ENCODE measurements at regions not wholly inside any gene's neighbourhood (a gene's known extent, or its start where the extent isn't known, plus 50 kb on each side); places are given as distances from the start of the nearest gene placed in this dataset.

DNA sequence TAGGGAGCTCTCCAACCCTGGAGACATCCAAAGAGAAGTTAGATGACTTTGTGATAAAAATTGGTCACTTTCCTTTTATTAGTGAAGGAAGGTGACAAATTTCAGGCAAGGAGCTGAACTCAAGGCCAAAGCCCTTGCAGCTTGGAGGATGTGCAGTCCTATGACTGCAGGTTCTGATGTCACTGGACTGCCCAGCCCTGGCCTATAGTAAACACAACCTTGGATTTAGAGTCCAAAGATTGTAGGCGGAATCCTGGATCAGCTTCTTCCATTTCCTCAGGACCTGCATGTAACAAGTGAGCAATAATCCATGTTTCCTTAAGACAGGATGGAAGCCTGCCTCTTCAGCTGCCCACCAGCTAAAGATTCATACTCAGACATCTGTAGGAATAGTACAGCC, 169.3 kb upstream of the ZC3H12A start:
- peaks cover 0 to 45% (median 3%) of the 10 kb centered on the region in 3 donors for H3K27me3 ChIP-seq
- H3K4me3 ChIP-seq = no peak overlapping the region
- peaks cover 0 to 6% (median 2%) of the 10 kb centered on the region in 4 donors for H3K4me1 ChIP-seq
- WGBS, 5 donors = 81 to 100% (median 93%) methylated on average over 1 of the region's 1 CpG
- DNase-seq = no peak
- no peaks in the 10 kb centered on the region for H3K9me3 ChIP-seq
- no peaks in the 10 kb centered on the region for H3K36me3 ChIP-seq
- H3K27ac ChIP-seq = no peak overlapping the region
- intact Hi-C loops (cut with DNase I; ENCODE audit: low total_unique reads) = no loop called here
- no peak for TF ChIP-seq POLR2AphosphoS5 (IDR thresholded peaks at IDR 0.05)
- TF ChIP-seq, protein P1, sequence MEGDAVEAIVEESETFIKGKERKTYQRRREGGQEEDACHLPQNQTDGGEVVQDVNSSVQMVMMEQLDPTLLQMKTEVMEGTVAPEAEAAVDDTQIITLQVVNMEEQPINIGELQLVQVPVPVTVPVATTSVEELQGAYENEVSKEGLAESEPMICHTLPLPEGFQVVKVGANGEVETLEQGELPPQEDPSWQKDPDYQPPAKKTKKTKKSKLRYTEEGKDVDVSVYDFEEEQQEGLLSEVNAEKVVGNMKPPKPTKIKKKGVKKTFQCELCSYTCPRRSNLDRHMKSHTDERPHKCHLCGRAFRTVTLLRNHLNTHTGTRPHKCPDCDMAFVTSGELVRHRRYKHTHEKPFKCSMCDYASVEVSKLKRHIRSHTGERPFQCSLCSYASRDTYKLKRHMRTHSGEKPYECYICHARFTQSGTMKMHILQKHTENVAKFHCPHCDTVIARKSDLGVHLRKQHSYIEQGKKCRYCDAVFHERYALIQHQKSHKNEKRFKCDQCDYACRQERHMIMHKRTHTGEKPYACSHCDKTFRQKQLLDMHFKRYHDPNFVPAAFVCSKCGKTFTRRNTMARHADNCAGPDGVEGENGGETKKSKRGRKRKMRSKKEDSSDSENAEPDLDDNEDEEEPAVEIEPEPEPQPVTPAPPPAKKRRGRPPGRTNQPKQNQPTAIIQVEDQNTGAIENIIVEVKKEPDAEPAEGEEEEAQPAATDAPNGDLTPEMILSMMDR (IDR thresholded peaks at IDR 0.05) = no peak
- TF ChIP-seq EP300 (IDR thresholded peaks at IDR 0.05) = no peak
- TF ChIP-seq POLR2A (IDR thresholded peaks at IDR 0.05) = no peak

DNA sequence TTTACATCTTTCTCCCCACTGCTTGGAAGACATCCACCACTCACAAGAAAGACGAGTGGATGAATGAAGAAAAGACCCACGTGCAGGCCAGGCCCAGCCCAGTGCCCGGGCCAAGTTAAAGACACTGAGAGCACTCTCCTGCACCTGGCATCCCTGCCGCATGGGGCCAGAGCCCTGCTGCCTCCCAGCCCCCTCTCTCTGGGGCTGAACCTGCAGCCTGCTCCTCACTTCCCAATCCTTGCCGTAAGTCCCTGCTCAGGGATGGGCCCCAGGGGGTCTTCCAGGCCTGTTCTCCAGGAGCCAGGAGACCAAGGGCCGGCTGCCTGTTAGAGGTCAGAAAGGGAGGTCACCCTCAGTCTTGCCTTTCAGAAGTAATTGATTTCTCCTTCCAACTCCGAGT, 168.5 kb upstream of the ZC3H12A start:
- H3K27me3 ChIP-seq = peaks cover 0 to 43% (median 0%) of the 10 kb centered on the region in 3 donors
- 42 to 64% (median 50%) methylated on average over 7 of the region's 7 CpGs for WGBS, 5 donors
- H3K36me3 ChIP-seq = no peaks in the 10 kb centered on the region
- no peak for DNase-seq
- TF ChIP-seq POLR2A (IDR thresholded peaks at IDR 0.05) = no peak
- no peak for TF ChIP-seq POLR2AphosphoS5 (IDR thresholded peaks at IDR 0.05)
- TF ChIP-seq, protein P1 (IDR thresholded peaks at IDR 0.05) = no peak
- TF ChIP-seq EP300 (IDR thresholded peaks at IDR 0.05) = no peak
- H3K4me3 ChIP-seq = no peak overlapping the region
- no peak overlapping the region for H3K27ac ChIP-seq
- H3K9me3 ChIP-seq = no peaks in the 10 kb centered on the region
- peaks cover 0 to 6% (median 2%) of the 10 kb centered on the region in 4 donors for H3K4me1 ChIP-seq
- intact Hi-C loops (cut with DNase I; ENCODE audit: low total_unique reads) = no loop called here

- H3K9me3 ChIP-seq = no peaks in the 10 kb centered on the region
- no peak overlapping the region for H3K4me3 ChIP-seq
- DNase-seq = peak in 1 of 2 donors; percentile 40
- no peak overlapping the region for H3K27ac ChIP-seq
- no peaks in the 10 kb centered on the region for H3K36me3 ChIP-seq
- peaks cover 0 to 6% (median 2%) of the 10 kb centered on the region in 4 donors for H3K4me1 ChIP-seq
- WGBS, 5 donors = 59 to 72% (median 66%) methylated on average over 4 of the region's 4 CpGs
- TF ChIP-seq, protein P1 (IDR thresholded peaks at IDR 0.05) = no peak
- TF ChIP-seq EP300 (IDR thresholded peaks at IDR 0.05) = no peak
- no peak for TF ChIP-seq POLR2AphosphoS5 (IDR thresholded peaks at IDR 0.05)
- no peak for TF ChIP-seq POLR2A (IDR thresholded peaks at IDR 0.05)
- intact Hi-C loops (cut with DNase I; ENCODE audit: low total_unique reads) = no loop called here
- peaks cover 0 to 43% (median 0%) of the 10 kb centered on the region in 3 donors for H3K27me3 ChIP-seq
Measured at GRCh38 chr1:37306461-37306860, 167.9 kb upstream of the ZC3H12A start.

GRCh38 chr1:37306871-37307270, 167.5 kb upstream of the ZC3H12A start:
- Histone ChIP-seq H3K27me3 (peaks cover 0 to 43% (median 0%) of the 10 kb centered on the region in 3 donors), H3K9me3 (no peaks in the 10 kb centered on the region), H3K4me1 (peaks cover 0 to 6% (median 2%) of the 10 kb centered on the region in 4 donors), H3K27ac (no peak overlapping the region), H3K4me3 (no peak overlapping the region), H3K36me3 (no peaks in the 10 kb centered on the region)
- intact Hi-C loops (cut with DNase I; ENCODE audit: low total_unique reads) = no loop called here
- TF ChIP-seq POLR2AphosphoS5 (IDR thresholded peaks at IDR 0.05) (no peak), POLR2A (IDR thresholded peaks at IDR 0.05) (no peak), EP300 (IDR thresholded peaks at IDR 0.05) (no peak)
- TF ChIP-seq, protein P1 (IDR thresholded peaks at IDR 0.05) = no peak
- DNase-seq = no peak
- WGBS, 5 donors = 75 to 83% (median 80%) methylated on average over 11 of the region's 11 CpGs
